ENCODE measurements at regions not wholly inside any gene's neighbourhood (a gene's known extent, or its start where the extent isn't known, plus 50 kb on each side); places are given as distances from the start of the nearest gene placed in this dataset.

DNA sequence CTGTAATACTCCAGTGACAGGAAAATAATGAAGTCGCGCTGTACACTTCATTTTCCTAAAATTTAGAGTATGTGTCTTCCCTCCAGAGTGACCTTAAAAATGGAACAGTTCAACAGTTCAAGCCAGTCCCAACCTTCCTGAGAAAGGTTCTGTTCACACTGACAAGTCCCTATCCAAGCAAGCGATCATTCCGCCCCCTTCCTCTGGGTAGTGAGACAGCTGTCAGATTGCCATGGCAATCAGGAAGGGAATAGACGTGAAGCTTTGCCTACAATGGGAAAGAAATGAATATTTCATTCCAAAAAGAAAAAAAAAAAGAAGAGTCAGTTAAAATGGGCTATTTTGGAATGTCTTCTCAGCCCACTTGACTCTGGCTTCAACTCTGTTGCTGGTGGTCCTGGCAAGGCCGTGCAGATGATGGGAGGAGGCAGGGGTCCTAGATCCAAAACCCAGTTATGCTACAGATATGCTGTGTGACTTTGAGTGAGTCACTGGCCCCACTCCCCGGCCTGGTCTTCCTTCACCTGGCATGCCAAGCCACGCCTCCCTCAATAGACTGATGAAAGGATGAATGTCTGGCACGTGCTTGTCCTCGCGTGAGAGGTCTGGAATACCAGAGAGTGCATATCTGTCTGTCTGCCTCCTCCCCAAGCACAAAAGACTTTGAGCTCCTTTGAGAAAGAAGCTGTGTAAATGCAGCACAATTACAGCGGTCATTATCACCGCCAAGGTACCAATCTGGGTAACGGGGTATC is 165.8 kb upstream of the WWC1 start:
- DNase-seq: no peak

DNA sequence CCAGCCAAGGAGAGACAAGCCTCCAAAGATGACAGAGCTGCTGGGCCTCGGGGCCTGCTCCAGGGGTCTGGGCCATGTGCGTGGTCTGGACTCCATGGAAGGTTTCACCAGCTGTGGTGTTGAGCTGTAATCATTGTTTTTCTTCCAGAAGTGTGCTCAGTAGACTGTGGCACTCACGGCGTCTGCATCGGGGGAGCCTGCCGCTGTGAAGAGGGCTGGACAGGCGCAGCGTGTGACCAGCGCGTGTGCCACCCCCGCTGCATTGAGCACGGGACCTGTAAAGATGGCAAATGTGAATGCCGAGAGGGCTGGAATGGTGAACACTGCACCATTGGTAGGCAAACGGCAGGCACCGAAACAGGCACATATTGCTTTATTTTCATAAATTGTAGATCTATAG is 164.8 kb upstream of the WWC1 start:
- no peak for DNase-seq

DNA sequence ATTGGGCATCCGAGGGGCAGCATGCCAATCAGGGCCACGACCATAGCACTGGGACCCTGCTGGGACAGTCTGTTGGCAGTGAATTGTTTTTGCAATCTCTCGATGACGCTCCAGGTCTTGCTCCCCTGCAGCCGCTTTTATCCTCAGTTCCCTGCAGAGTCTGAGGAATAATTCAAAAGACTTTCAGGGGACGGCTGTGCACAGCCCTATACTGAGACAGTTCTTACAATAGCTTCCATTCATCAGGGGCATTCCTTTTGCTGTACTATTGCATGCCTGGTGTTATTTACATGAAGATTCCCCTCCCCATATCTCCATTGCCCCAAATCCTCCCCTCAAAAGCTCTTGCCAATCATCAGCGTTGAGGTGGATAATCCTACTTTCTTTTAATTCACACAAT is 163.3 kb upstream of the WWC1 start:
- no peak for DNase-seq

- no peak for DNase-seq
These were observed 162.9 kb upstream of the WWC1 start for GRCh38 chr5:168128557-168128956.

DNA sequence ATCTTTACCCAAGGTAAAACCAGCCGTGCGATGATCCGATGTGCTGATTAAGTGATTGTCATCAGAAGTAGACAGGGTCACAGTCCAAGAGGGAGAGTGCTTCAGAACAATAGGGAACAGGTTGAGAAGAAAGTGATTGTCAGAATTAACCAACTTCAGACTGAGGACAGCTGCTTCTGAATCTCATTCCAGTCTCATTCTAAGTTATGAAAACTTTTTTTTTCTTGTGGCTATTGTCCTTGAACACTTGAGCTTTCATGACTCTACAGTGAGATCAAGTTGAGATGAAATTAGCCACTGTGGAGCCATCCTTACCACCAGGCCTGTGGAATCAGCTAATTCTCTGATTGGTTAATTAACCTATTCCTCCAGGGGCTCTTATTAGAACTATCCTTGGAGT is 159.9 kb upstream of the WWC1 start:
- DNase-seq: no peak

DNA sequence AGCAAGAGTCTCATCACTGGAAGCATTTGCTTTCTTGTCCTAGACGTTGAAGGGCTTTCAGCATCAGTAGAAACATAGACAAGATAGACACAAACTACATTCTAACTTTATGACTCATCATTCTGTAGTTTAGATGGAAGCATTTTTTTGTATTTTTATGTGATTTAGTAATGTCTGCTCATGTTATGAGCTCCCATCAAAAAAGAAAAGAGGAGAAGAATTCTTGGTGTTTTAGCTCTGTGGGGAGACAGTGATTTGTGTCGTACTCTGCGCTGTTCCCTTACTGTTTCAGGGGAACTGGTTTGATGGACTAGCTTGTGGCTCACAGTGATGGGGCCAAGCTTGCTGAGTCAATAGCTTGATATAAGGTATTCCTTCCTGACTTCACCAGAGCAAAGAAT is 159.2 kb upstream of the WWC1 start:
- DNase-seq: no peak

GRCh38 chr5:168135897-168136296 is 155.5 kb upstream of the WWC1 start:
- DNase-seq: no peak

DNA sequence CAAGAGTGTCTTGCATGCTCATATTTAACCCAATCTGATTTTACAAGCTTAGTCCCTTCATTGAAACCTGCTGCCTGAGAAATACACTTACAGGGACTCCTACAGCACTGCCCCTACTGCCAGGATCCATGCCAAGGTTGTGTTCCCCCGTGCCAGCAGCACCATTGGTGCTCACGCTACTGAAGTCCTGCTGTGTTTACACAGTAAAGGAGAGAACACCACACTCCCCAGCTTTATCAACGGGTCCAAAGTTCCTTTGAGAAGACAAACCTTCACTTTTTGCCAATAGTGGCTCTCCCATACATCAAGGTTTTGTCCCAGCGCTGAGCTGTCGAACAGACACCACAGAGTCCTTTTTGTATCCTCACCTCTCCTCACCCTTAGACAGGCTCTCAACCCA is 155.1 kb upstream of the WWC1 start:
- no peak for DNase-seq

DNA sequence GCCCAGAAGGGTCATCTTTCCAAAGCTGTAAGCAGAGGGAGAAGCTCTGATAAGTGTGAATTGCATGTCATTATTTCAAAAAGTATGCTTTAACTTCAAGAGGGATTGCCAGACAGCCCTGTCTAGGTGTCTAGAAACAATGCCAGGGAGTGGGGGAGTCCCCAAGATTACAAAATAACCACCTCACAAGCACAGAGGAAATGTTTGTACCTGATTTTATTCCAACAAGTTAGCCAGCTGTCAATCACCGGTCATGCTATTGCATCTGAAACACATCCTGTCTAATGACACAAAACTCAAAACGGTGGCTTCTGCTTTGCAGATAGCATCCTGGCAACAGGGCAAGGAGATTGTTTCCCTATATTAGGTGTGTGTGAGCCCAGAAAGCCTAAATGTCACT is 154.2 kb upstream of the WWC1 start:
- no peak for DNase-seq

DNA sequence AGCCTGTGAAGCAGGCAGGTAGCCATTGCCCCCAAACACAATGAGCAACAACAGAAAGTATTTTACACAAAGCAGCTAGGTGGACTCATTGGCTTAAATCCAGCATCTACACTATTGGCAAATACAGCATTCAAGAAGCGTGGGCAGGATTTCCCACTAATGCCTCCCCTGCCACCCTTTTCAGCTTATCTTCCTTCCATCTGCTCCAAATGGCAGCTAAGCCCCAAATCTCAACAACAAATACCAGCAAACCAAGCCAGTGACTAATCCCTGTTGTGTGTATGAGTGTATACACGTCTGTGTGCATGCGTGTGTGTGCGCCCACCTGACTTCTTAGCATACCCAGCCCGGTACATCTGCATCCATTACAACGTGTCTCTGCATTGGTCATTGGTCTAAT is 151.2 kb upstream of the WWC1 start:
- no peak for DNase-seq

DNA sequence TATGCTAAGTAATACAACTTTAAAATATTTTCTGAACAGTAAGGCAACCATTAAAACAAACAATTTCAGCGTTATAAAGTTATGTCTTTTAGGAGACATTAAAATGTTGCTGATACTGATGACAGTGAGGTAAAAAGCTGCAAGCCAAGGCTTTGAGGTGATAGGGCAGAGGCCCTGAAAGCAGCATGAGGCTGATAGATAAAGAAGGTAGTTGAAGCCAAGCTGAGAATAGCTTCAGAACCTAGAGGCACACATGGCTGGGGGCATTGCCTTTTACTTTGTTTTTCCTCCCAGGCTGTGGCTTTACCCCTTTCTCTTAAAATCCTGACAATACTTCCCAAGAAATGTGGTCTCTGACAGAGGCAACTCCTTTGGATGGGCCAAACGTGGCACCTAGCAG is 149.0 kb upstream of the WWC1 start:
- no peak for DNase-seq

- DNase-seq: peak; percentile 56
These were observed 147.9 kb upstream of the WWC1 start for GRCh38 chr5:168143521-168143920.

GRCh38 chr5:168147106-168147505 is 144.3 kb upstream of the WWC1 start:
- no peak for DNase-seq

GRCh38 chr5:168147568-168148360 is 143.7 kb upstream of the WWC1 start:
- no peak for DNase-seq

DNA sequence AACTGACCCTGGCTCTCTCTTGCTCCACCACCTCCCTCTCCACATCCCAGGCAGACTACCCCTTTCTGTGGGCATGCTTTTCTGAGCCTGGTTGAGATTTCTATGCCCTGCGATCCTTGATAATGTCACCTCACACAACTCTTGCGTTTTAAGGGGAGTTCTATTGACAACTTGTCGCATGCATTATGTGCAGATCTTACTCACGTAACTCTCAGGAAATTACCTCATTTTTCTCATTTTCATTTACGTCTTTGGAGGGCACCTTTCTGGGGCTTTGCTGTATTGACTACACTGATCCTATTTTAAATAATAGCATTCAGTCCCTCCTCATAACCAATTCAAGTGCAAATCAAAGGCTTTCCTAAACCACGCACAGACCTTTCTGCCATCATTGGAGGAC is 140.4 kb upstream of the WWC1 start:
- no peak for DNase-seq

DNA sequence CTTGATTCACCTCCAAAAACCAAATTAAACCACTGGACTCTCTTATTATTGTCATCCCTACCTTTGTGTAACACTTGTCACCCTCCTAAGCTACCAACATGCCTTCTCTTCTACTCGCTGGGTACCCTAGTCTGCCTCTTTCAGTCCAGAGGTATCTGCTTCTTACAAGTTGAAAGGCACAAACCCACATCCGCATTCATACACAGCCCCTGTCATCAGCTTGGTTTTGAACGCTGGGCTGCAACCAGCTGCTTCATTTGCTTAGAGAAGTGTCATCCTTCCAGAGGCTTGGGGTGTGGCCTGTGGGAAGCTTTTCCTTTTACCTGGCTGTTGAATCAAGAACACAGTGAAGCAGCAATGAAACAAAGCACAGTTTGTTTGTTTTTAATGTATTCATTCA is 138.8 kb upstream of the WWC1 start:
- DNase-seq: no peak

DNA sequence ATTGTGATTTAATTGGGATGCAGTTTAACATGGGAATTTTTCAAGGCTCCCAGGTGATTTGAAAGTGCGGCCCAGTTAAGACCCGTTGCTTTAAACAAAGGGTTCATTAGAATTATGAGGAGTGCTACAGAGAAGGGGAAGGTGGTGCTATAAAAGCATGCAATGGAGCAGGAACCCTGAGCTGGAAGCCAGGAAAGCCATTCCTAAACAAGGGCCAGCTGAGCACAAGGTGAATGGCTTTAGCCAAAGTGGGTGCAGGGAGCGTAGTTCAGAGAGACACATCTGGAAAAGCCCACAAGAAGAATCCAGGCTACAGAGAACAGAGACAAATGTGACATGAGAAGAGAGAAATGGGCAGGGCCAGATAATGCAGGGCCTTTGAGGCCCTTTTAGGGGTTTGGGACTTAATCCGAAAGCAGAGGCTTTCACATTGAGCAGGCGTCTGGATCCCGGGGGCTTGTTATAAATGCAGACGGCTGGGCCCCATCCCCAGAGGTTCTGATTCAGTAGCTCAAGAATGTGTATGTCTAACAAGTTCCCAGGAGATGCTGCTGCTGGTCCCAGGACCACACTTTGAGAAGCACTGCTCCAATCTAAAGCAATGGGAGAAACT is 138.1 kb upstream of the WWC1 start:
- DNase-seq: no peak

DNA sequence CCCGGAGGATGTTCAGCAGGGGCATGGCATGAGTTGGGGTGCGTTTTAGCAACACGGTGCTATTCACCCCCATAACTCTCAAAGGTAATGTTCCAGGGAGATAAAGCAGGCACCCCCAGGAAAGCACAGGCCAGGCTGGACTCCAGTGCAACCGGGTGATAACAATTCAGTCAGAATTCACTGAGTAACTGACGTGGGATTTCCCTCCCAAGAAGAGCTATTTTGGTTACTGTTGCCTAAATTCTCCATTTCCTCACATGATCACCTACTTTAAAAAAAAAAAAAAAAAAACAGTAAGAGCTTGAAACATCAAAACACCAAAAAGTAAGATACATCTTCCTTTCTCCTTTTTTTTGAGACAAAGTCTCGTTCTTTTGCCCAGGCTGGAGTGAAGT is 137.6 kb upstream of the WWC1 start:
- DNase-seq: no peak

DNA sequence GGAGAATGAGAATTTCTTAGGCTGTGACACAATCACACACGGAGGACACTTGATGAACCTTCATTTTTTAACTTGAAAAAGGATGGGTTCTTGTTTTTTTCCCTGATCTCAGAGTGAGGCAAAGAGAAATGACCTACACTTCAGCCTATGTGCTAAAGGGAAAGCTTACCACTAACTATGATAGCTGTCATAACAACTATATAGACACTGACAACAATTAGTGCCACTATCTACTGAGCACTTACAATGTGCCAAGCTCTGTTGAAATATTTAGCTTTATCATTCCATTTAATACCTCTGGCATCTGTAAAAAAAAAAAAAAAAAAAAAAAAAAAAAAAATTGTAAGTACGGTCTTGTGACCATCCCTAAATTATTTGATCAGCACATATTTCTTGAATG is 135.9 kb upstream of the WWC1 start:
- no peak for DNase-seq

GRCh38 chr5:168156170-168156569 is 135.3 kb upstream of the WWC1 start:
- DNase-seq: no peak

GRCh38 chr5:168157141-168157540 is 134.3 kb upstream of the WWC1 start:
- no peak for DNase-seq

DNA sequence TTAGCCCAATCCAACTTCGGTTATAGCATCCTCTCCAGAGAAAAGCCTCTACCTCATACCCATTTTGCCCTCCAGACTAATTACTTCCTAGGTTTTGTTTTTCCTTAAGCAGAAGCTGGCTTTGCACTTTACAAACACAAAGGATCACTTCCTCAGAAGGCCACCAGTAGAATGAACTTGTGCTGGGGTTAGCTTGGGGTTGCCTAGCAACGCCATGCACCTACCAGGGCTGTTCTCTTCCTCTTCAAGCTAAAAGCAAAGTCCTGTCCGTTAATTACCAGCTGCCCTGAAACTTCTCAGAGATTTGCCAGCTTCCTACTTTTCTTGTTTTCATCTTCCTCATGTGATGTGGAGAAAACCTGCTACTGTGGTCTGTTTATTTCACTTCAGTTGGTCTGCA is 132.0 kb upstream of the WWC1 start:
- DNase-seq: peak; percentile 73

DNA sequence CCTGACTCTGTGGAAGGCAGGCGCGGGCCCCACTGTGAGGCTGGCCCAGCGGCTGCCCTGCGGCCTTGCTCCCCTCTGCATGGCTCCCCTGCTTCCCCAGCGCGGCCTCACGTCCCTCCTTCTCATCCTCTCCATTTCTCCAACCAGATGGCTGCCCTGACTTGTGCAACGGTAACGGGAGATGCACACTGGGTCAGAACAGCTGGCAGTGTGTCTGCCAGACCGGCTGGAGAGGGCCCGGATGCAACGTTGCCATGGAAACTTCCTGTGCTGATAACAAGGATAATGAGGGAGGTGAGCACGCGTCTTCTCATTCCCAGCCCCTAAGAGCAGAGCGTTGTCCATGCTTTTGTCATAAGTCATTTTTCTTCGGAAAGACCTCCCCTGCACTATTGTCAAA is 129.0 kb upstream of the WWC1 start:
- no peak for DNase-seq

DNA sequence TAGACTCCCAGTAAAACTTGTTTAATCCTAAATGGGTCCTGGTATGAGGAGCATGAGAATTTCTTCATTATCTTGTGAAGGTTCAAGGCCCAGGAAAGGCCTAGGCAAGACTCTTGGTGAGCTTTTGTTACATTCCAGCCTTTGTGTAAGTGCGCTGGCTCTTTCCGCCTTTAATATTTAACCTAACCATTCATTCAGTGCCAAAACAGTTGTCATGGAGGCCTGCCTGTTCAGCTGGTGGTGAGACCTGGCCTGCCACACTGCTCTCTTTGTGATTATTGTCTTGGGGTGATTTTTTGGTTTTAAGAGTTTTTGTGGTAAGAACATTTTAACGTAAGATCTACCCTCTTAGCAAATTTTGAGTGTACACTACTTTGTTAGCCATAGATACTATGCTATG is 127.5 kb upstream of the WWC1 start:
- DNase-seq: no peak

All from inflammatory macrophage treated with lipopolysaccharide for 4 hours (primary cell).